ENCODE measurements at regions not wholly inside any gene's neighbourhood (a gene's known extent, or its start where the extent isn't known, plus 50 kb on each side); places are given as distances from the start of the nearest gene placed in this dataset.

GRCh38 chr6:168177103-168177891 lies 98.3 kb upstream of the FRMD1 start:
- no peak overlapping the region for H4K5ac ChIP-seq (ENCODE audit: insufficient read length, low read depth, low read length)
- no peak overlapping the region for H2BK120ac ChIP-seq (ENCODE audit: low read depth, low read length, poor library complexity, severe bottlenecking)
- H2AFZ ChIP-seq (ENCODE audit: low read length): no peak overlapping the region
- Mint-ChIP-seq H3K27me3 (ENCODE audit: low read depth) (peaks cover 3% of the 10 kb centered on the region; the same call in 1 of the 2 replicates), H3K27ac (peak overlapping the region in 1 of 3 experiments; percentile 6; a peak in 1 of 7 replicates), H3K36me3 (ENCODE audit: insufficient read depth in 1 of 3, low read depth in 3 of 3) (no peaks in the 10 kb centered on the region; a peak in 1 of 7 replicates), H3K4me3 (no peak overlapping the region), H3K9me3 (no peaks in the 10 kb centered on the region), H3K4me1 (peaks cover 55 to 60% of the 10 kb centered on the region in 2 experiments)
- no peaks in the 10 kb centered on the region for H4K20me1 ChIP-seq (ENCODE audit: control insufficient read depth, insufficient read depth, insufficient read length)
- H4K8ac ChIP-seq (replicated peaks; ENCODE audit: insufficient read length, low read depth, low read length): no peak overlapping the region
- H2AK5ac ChIP-seq (ENCODE audit: insufficient read length, low read length): no peak overlapping the region
- no peaks in the 10 kb centered on the region for H3K9me3 ChIP-seq (ENCODE audit: control insufficient read depth, low read depth, low read length)
- no peak overlapping the region for H3K4me2 ChIP-seq (ENCODE audit: insufficient read depth, insufficient read length, low read length)
- H3K79me2 ChIP-seq (ENCODE audit: insufficient read depth, low read length): no peaks in the 10 kb centered on the region
- no peak overlapping the region for H2BK12ac ChIP-seq (ENCODE audit: insufficient read length, low read depth, low read length)
- H3K4me1 ChIP-seq (ENCODE audit: insufficient read depth, low read length): peaks cover 1% of the 10 kb centered on the region; the same call in 1 of the 2 replicates
- H3K27ac ChIP-seq (ENCODE audit: insufficient read length, low read depth, low read length): no peak overlapping the region
- TF ChIP-seq CTCF (conservative IDR thresholded peaks at IDR 0.05): no peak
- H3K27me3 ChIP-seq (ENCODE audit: insufficient read depth, low read length): no peaks in the 10 kb centered on the region
- no peak overlapping the region for H2BK5ac ChIP-seq (ENCODE audit: insufficient read length, low read length)
- H3K56ac ChIP-seq (ENCODE audit: insufficient read length, low read depth, low read length): no peak overlapping the region
- no peak overlapping the region for H3K14ac ChIP-seq (ENCODE audit: insufficient read depth, low read length)
- H3K4ac ChIP-seq (ENCODE audit: low read depth, low read length): no peak overlapping the region
- no CpG with 5 or more reads among the region's 8 CpGs for WGBS (ENCODE audit: extremely low coverage, insufficient read length, low lambda C conversion rate)
- H3K23ac ChIP-seq (ENCODE audit: insufficient read length, low read depth, low read length): no peak overlapping the region
- no peaks in the 10 kb centered on the region for H3K23me2 ChIP-seq (ENCODE audit: insufficient read length, low read depth, low read length, poor library complexity, severe bottlenecking)
- H2BK15ac ChIP-seq (ENCODE audit: low read depth, low read length): no peak overlapping the region
- H4K91ac ChIP-seq (ENCODE audit: insufficient read length, low read depth, low read length): no peak overlapping the region
- no peak overlapping the region for H3K18ac ChIP-seq (ENCODE audit: insufficient read length, low read depth, low read length)
- no peak overlapping the region for H2BK20ac ChIP-seq (ENCODE audit: low read depth, low read length, poor library complexity, severe bottlenecking)
- no peak for DNase-seq
- no peak overlapping the region for H3T11ph ChIP-seq (ENCODE audit: low read length)
- H3K9ac ChIP-seq (ENCODE audit: extremely low read depth, insufficient read length, low read length): no peak overlapping the region
- H3K79me1 ChIP-seq (ENCODE audit: insufficient read depth, low read depth, low read length, poor library complexity, severe bottlenecking): no peaks in the 10 kb centered on the region
